ENCODE measurements at regions not wholly inside any gene's neighbourhood (a gene's known extent, or its start where the extent isn't known, plus 50 kb on each side); places are given as distances from the start of the nearest gene placed in this dataset.

- no peak for DNase-seq
Observed at GRCh38 chr10:92747066-92747465, 57.3 kb downstream of the HHEX start.

GRCh38 chr10:92747600-92747999, 57.8 kb downstream of the HHEX start:
- DNase-seq: peak; percentile 79

GRCh38 chr10:92750791-92751533, 61.2 kb downstream of the HHEX start:
- DNase-seq: no peak

GRCh38 chr10:92751534-92751811, 61.7 kb downstream of the HHEX start:
- no peak for DNase-seq

- DNase-seq: no peak
Observed at GRCh38 chr10:92751827-92752226, 62.1 kb downstream of the HHEX start.

- peak; percentile 88 for DNase-seq
Observed at GRCh38 chr10:92753865-92754264, 64.1 kb downstream of the HHEX start.

- no peak for DNase-seq
Observed at GRCh38 chr10:92755725-92756124, 66.0 kb downstream of the HHEX start.

GRCh38 chr10:92756201-92757065, 66.7 kb downstream of the HHEX start:
- peak; percentile 97 for DNase-seq

- DNase-seq: peak; percentile 96
Observed at GRCh38 chr10:92757066-92757710, 67.4 kb downstream of the HHEX start.

- peak; percentile 59 for DNase-seq
Observed at GRCh38 chr10:92757711-92758104, 68.0 kb downstream of the HHEX start.

- DNase-seq: no peak
Observed at GRCh38 chr10:92758594-92758993, 68.8 kb downstream of the HHEX start.

- peak; percentile 56 for DNase-seq
Observed at GRCh38 chr10:92760609-92761008, 70.9 kb downstream of the HHEX start.

- no peak for DNase-seq
Observed at GRCh38 chr10:92761571-92761970, 71.8 kb downstream of the HHEX start.

GRCh38 chr10:92763634-92764155, 73.9 kb downstream of the HHEX start:
- DNase-seq: no peak

GRCh38 chr10:92766451-92766850, 76.7 kb downstream of the HHEX start:
- no peak for DNase-seq

- no peak for DNase-seq
Observed at GRCh38 chr10:92768104-92768503, 78.3 kb downstream of the HHEX start.

- DNase-seq: no peak
Observed at GRCh38 chr10:92773776-92774175, 74.5 kb upstream of the EXOC6 start.

- no peak for DNase-seq
Observed at GRCh38 chr10:92778091-92778490, 70.2 kb upstream of the EXOC6 start.

GRCh38 chr10:92785118-92785517, 63.2 kb upstream of the EXOC6 start:
- DNase-seq: no peak

GRCh38 chr10:92787557-92788152, 60.7 kb upstream of the EXOC6 start:
- no peak for DNase-seq

GRCh38 chr10:92789067-92789466, 59.3 kb upstream of the EXOC6 start:
- no peak for DNase-seq

- no peak for DNase-seq
Observed at GRCh38 chr10:92789786-92790185, 58.5 kb upstream of the EXOC6 start.

GRCh38 chr10:92790440-92790839, 57.9 kb upstream of the EXOC6 start:
- peak; percentile 27 for DNase-seq

Measured in hematopoietic multipotent progenitor cell treated with erythropoietin and hydrocortisone succinate and interleukin-3 and kit ligand, for 6 days (in vitro differentiated cells).